HL-60 (cell line): ENCODE measurements at regions not wholly inside any gene's neighbourhood (a gene's known extent, or its start where the extent isn't known, plus 50 kb on each side); places are given as distances from the start of the nearest gene placed in this dataset.

Source experiments
- GABPA ChIP-seq: IDR thresholded peaks from 2 replicates; pipeline ENCODE4 v1.6.1; 2012; ENCODE audit warnings: low read depth
- POLR2AphosphoS5 ChIP-seq: IDR thresholded peaks from 2 replicates; pipeline ENCODE4 v1.6.1; 2012; ENCODE audit warnings: low read depth
- SPI1 ChIP-seq: IDR thresholded peaks from 2 replicates; pipeline ENCODE4 v1.6.1; 2012; ENCODE audit warnings: low read depth, mild to moderate bottlenecking, borderline replicate concordance
- TF ChIP-seq, protein P1 (sequence below): IDR thresholded peaks from one replicate; pipeline ENCODE4 v1.5.1; 2011; ENCODE audit warnings: low read length, control low read depth, inconsistent platforms; ENCODE audit not compliant: insufficient read depth
- TF ChIP-seq, protein P2 (sequence below): IDR thresholded peaks from 2 replicates; pipeline ENCODE4 v1.6.1; 2012; ENCODE audit warnings: low read depth; ENCODE audit not compliant: insufficient replicate concordance

- TF ChIP-seq POLR2AphosphoS5 (no peak), GABPA (no peak), SPI1 (no peak)
- TF ChIP-seq, protein P1, sequence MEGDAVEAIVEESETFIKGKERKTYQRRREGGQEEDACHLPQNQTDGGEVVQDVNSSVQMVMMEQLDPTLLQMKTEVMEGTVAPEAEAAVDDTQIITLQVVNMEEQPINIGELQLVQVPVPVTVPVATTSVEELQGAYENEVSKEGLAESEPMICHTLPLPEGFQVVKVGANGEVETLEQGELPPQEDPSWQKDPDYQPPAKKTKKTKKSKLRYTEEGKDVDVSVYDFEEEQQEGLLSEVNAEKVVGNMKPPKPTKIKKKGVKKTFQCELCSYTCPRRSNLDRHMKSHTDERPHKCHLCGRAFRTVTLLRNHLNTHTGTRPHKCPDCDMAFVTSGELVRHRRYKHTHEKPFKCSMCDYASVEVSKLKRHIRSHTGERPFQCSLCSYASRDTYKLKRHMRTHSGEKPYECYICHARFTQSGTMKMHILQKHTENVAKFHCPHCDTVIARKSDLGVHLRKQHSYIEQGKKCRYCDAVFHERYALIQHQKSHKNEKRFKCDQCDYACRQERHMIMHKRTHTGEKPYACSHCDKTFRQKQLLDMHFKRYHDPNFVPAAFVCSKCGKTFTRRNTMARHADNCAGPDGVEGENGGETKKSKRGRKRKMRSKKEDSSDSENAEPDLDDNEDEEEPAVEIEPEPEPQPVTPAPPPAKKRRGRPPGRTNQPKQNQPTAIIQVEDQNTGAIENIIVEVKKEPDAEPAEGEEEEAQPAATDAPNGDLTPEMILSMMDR = no peak
- TF ChIP-seq, protein P2, sequence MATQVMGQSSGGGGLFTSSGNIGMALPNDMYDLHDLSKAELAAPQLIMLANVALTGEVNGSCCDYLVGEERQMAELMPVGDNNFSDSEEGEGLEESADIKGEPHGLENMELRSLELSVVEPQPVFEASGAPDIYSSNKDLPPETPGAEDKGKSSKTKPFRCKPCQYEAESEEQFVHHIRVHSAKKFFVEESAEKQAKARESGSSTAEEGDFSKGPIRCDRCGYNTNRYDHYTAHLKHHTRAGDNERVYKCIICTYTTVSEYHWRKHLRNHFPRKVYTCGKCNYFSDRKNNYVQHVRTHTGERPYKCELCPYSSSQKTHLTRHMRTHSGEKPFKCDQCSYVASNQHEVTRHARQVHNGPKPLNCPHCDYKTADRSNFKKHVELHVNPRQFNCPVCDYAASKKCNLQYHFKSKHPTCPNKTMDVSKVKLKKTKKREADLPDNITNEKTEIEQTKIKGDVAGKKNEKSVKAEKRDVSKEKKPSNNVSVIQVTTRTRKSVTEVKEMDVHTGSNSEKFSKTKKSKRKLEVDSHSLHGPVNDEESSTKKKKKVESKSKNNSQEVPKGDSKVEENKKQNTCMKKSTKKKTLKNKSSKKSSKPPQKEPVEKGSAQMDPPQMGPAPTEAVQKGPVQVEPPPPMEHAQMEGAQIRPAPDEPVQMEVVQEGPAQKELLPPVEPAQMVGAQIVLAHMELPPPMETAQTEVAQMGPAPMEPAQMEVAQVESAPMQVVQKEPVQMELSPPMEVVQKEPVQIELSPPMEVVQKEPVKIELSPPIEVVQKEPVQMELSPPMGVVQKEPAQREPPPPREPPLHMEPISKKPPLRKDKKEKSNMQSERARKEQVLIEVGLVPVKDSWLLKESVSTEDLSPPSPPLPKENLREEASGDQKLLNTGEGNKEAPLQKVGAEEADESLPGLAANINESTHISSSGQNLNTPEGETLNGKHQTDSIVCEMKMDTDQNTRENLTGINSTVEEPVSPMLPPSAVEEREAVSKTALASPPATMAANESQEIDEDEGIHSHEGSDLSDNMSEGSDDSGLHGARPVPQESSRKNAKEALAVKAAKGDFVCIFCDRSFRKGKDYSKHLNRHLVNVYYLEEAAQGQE = no peak
Observed at GRCh38 chrX:137852502-137852901, 286.6 kb downstream of the ZIC3 start.
